Activated T-cell treated with anti-CD3 and anti-CD28 coated beads, Interleukin-2, amount 50 U/mL, for 24 hours (primary cell): ENCODE measurements at regions not wholly inside any gene's neighbourhood (a gene's known extent, or its start where the extent isn't known, plus 50 kb on each side); places are given as distances from the start of the nearest gene placed in this dataset.

ENCODE experiments used
- DNase-seq: peaks from one replicate; pipeline ENCODE4 v3.0.0-alpha.2; 2020
- H3K27ac Mint-ChIP-seq: 2 replicates; pipeline ENCODE4 v1.8.0; 2020; ENCODE audit warnings: mild to moderate bottlenecking, mixed read lengths
- H3K27me3 Mint-ChIP-seq: 2 replicates; pipeline ENCODE4 v1.8.0; 2020; ENCODE audit warnings: mixed read lengths
- H3K36me3 Mint-ChIP-seq: 2 replicates; pipeline ENCODE4 v1.8.0; 2020; ENCODE audit warnings: low read depth, mixed read lengths
- H3K4me1 Mint-ChIP-seq: 2 replicates; pipeline ENCODE4 v1.8.0; 2020; ENCODE audit warnings: low read depth, mixed read lengths
- H3K4me3 Mint-ChIP-seq: 2 replicates; pipeline ENCODE4 v1.8.0; 2020; ENCODE audit warnings: mild to moderate bottlenecking, moderate library complexity, mixed read lengths
- H3K9me3 Mint-ChIP-seq: 2 replicates; pipeline ENCODE4 v1.8.0; 2020; ENCODE audit warnings: mixed read lengths

DNA sequence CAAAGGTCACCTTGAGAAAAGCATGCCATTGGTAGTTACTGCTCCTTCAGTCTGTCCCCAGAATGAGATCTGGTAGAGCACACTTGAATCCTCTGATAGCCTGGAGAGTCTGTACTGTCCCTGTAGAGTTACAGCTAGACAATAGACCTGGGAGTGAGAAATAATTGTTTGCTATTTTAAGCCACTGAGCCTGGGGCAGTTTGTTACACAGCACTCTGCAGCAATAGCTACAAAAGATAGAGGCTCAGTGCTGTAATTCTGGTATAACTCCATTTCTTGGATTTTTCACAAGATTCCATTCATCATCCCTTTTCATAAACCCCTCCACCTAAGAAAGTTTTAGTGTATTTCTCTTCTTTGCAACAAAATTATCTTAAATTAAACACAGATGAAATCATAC lies 242.7 kb upstream of the ARRDC4 start:
- peaks cover 14% of the 10 kb centered on the region for H3K9me3 Mint-ChIP-seq
- H3K27me3 Mint-ChIP-seq: no peaks in the 10 kb centered on the region
- H3K27ac Mint-ChIP-seq: no peak overlapping the region
- H3K36me3 Mint-ChIP-seq: no peaks in the 10 kb centered on the region
- no peak overlapping the region for H3K4me3 Mint-ChIP-seq
- no peaks in the 10 kb centered on the region for H3K4me1 Mint-ChIP-seq
- DNase-seq: no peak

DNA sequence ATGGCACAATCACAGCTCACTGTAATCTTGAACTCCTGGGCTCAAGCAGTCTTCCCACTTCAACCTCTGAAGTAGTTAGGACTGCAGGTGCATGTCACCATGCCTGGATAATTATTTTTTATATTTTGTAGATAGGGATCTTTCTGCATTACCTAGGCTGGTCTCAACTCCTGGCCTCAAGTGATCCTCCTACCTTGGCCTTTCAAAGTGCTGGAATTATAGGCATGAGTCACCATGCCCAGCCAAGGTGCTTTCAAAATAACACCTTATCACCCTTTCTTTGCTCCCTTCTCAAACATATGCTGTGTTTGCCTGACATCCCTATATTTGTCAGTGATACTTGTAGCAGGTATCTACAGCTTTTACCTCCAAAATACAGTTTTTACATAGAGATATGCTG lies 242.0 kb upstream of the ARRDC4 start:
- no peaks in the 10 kb centered on the region for H3K27me3 Mint-ChIP-seq
- H3K9me3 Mint-ChIP-seq: peaks cover 14% of the 10 kb centered on the region
- H3K27ac Mint-ChIP-seq: no peak overlapping the region
- H3K4me3 Mint-ChIP-seq: no peak overlapping the region
- DNase-seq: no peak
- H3K36me3 Mint-ChIP-seq: no peaks in the 10 kb centered on the region
- H3K4me1 Mint-ChIP-seq: no peaks in the 10 kb centered on the region

DNA sequence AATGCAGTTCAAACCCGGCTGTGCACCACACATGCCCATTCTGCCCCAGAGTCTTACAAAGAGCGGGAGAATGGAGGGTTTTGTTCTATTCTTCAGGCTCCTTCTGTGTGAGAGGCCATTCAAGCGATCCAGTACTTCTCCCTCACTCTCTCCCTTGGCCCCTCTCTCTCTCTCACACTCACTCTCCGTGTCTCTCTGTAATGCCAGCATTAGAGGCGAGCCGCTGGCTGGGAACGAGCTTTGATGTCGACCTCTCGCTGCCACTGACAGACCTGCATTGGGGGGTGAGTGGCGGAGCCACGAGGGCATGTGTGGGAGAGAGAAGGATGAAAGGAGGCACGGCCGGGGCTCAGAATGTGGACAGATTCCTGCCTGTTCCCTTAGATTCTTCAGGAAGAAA lies 231.7 kb upstream of the ARRDC4 start:
- H3K4me1 Mint-ChIP-seq: no peaks in the 10 kb centered on the region
- no peak overlapping the region for H3K4me3 Mint-ChIP-seq
- H3K36me3 Mint-ChIP-seq: no peaks in the 10 kb centered on the region
- DNase-seq: no peak
- no peaks in the 10 kb centered on the region for H3K27me3 Mint-ChIP-seq
- H3K9me3 Mint-ChIP-seq: no peaks in the 10 kb centered on the region
- H3K27ac Mint-ChIP-seq: no peak overlapping the region

DNA sequence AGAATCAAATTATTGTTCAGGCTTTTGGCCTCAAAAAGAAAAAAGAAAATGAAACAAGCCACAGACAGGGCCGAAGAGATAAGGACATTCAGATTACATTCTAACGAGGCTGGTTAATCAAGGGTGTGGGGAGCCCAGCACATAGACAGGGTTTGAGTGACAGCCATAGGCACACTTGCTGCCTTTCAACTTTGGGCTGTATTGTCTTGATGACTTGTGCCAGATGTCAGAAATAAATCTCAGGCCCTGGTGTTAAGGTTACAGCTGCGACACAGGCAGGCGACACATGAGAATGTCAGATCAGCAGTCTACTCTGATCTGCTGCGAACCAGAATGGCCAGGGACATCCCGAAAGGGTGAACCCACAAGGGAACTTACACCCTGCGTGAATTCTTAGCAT lies 231.2 kb upstream of the ARRDC4 start:
- no peak overlapping the region for H3K4me3 Mint-ChIP-seq
- H3K36me3 Mint-ChIP-seq: no peaks in the 10 kb centered on the region
- no peak overlapping the region for H3K27ac Mint-ChIP-seq
- no peaks in the 10 kb centered on the region for H3K4me1 Mint-ChIP-seq
- no peaks in the 10 kb centered on the region for H3K9me3 Mint-ChIP-seq
- DNase-seq: no peak
- H3K27me3 Mint-ChIP-seq: no peaks in the 10 kb centered on the region

DNA sequence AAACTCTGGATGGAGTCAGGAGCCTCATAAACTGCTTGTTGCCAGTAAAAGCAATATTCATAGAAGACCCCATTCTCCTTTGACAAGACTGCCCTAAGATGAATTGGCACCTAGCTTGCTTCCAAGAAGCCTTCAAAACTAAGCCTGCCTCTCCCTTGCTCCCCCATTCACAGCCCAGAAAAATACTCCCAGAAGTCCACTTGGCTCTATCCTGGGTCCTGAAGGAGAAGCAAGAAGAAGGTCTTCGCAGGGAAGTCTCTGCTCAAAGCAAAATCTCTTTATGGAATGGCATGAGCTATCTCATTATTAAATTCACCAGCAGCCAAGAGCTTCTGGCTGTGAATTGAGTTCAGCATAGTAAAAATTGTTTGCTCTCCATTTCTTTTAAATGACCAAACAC lies 230.2 kb upstream of the ARRDC4 start:
- Mint-ChIP-seq H3K4me1 (no peaks in the 10 kb centered on the region), H3K4me3 (no peak overlapping the region), H3K27ac (no peak overlapping the region), H3K9me3 (no peaks in the 10 kb centered on the region), H3K27me3 (no peaks in the 10 kb centered on the region), H3K36me3 (no peaks in the 10 kb centered on the region)
- DNase-seq: no peak

DNA sequence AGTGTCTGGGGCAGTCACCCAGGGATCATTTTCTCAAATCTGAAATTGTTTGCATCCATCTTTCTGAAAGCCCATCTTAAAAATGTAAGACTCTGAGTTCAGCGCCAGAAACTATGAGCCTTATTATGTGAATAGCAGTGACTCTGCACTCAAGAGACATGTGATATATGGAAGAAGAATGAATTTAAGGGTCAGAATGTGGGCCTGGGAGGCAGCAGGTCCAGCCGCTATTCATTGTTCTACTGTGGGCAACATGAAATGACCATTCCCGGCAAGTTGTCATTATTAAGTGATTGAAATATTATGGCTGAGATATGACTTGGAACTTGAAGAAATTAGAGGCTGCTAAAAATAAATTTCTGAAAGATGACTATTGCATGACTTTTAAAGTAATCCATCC lies 228.6 kb upstream of the ARRDC4 start:
- H3K9me3 Mint-ChIP-seq: no peaks in the 10 kb centered on the region
- no peak overlapping the region for H3K4me3 Mint-ChIP-seq
- no peaks in the 10 kb centered on the region for H3K36me3 Mint-ChIP-seq
- H3K27me3 Mint-ChIP-seq: no peaks in the 10 kb centered on the region
- DNase-seq: no peak
- no peaks in the 10 kb centered on the region for H3K4me1 Mint-ChIP-seq
- no peak overlapping the region for H3K27ac Mint-ChIP-seq

DNA sequence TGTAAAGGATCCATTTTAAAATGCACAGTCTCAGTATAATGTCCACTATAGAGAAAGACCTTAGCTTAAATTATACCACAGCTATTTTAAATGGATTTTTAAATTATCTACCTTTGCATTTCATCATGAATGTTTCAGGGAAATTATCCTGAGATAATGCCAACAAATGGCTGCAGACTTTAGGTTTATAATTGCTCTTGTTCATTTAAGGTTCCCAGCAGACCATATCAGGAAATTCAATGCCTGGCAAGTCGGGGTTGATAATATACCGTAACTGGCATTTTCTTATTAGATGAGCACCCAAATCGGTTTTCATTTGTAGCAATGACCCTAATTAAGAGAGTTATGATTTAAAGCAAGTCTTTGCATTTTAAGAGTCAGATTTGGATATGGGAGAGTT lies 227.1 kb upstream of the ARRDC4 start:
- H3K9me3 Mint-ChIP-seq: no peaks in the 10 kb centered on the region

DNA sequence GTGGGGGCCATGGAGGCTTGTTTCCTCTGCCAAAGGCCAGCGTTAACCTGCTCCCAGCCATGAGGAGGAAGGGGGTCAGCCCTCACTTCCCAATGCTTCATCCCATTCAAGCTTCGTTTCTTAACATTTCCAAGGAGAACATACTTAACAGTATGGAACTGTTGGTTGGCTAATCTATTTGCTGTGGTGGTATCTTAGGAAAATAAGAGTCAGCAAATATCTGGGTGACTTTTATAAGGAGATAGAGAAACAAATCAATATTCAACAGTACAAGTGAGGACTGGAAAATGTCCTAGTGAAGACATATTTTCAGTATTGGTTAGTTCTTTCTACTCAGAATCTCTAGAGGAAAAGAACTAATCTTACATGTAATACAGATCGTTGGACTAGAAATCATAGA lies 223.8 kb upstream of the ARRDC4 start:
- Mint-ChIP-seq H3K27me3 (no peaks in the 10 kb centered on the region), H3K9me3 (peaks cover 2% of the 10 kb centered on the region), H3K27ac (no peak overlapping the region), H3K4me1 (no peaks in the 10 kb centered on the region), H3K36me3 (no peaks in the 10 kb centered on the region), H3K4me3 (no peak overlapping the region)
- no peak for DNase-seq

More for the DNA sequence above, 227.1 kb upstream of the ARRDC4 start:
- Mint-ChIP-seq H3K4me3 (no peak overlapping the region), H3K27me3 (no peaks in the 10 kb centered on the region), H3K36me3 (no peaks in the 10 kb centered on the region), H3K27ac (no peak overlapping the region), H3K4me1 (no peaks in the 10 kb centered on the region)
- DNase-seq: no peak

DNA sequence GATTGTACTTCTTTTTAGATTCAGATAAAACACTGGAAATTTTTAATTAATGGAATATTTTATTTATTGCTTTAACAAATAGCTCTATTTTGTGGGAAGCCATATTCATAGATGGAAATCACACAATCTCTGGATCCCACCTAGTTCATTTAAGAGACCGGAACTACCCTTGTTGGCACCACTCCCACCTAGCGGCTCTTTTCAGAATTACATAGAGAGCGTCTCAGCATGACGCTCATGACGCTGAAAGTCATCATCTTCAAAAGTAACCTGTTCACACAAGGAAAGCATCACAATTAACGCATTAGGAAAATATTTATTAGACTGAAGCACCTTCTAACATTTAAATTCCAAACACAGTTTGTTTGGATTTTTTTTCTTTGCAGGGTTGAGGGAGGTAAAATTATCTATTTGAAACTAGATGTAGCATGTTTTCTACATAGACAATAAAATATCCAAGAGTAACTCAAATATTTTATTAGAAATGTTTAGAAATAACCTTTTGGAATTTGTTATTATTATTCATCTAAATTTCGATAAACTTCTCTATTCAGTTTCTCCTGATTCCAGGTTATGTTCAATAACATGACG lies 214.9 kb upstream of the ARRDC4 start:
- Mint-ChIP-seq H3K4me3 (no peak overlapping the region), H3K36me3 (no peaks in the 10 kb centered on the region), H3K9me3 (no peaks in the 10 kb centered on the region), H3K4me1 (no peaks in the 10 kb centered on the region), H3K27me3 (peaks cover 3% of the 10 kb centered on the region), H3K27ac (no peak overlapping the region)
- no peak for DNase-seq

DNA sequence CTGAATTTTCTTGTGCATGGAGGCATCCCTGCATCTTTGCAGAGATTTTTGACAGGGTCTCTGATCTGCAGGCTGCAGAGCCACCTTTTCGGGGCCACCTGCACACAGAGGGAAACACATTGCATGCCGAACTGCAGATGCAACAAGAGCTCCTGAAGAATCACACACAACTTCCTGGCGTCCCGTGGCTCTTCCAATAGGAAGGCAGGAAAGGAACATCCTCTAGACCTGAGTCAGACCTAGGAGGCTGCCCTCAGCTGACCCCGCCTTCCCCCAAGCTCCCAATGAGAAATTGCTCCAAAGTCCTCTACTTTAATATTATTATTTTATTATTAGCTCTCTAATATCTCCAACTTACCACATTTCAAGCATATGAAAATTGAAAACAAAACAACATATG lies 213.2 kb upstream of the ARRDC4 start:
- Mint-ChIP-seq H3K27me3 (peaks cover 3% of the 10 kb centered on the region), H3K27ac (no peak overlapping the region), H3K4me1 (no peaks in the 10 kb centered on the region), H3K4me3 (no peak overlapping the region), H3K9me3 (no peaks in the 10 kb centered on the region), H3K36me3 (no peaks in the 10 kb centered on the region)
- DNase-seq: no peak

DNA sequence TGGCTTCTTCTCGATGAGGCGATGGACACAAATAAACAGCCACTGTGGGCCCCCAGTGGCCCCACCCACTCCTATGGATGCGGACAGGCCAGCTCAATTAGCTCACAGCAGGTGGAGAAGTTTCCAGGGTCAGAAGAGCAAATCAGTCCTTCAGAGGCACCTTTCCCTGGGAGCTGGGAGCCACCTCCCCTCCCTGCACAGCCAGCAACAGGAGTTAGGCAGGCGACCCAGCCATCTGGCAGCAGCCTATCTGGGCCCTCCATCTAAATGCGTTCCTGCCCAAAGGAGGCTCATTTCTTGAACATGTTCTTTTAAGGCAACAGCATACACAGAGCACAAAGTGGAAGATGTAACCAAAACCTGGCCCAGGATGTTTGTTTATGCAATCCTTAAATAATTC lies 211.9 kb upstream of the ARRDC4 start:
- Mint-ChIP-seq H3K27me3 (peaks cover 7% of the 10 kb centered on the region), H3K4me1 (no peaks in the 10 kb centered on the region), H3K36me3 (no peaks in the 10 kb centered on the region), H3K27ac (no peak overlapping the region), H3K9me3 (no peaks in the 10 kb centered on the region), H3K4me3 (no peak overlapping the region)
- no peak for DNase-seq

DNA sequence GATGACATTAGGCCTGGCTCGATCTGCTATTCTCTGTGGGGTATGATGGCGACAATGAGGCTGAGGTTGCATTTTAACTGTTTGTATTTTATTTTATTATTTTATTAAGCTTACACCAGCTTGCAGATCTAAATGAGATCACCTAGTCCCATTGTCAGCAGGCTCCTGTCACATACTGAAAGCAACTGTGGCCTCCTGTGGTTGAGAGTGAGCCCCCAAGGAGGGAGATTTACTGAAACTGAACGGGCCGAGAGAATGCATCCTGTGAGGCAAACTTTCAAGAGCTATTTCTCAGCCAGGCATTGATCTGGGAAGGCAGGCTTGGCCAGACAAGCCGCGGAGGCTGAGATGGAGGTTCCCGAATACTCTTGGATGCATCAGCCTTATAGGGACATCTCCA lies 210.4 kb upstream of the ARRDC4 start:
- Mint-ChIP-seq H3K4me3 (no peak overlapping the region), H3K27ac (no peak overlapping the region), H3K27me3 (peaks cover 7% of the 10 kb centered on the region), H3K9me3 (no peaks in the 10 kb centered on the region), H3K36me3 (no peaks in the 10 kb centered on the region), H3K4me1 (no peaks in the 10 kb centered on the region)
- DNase-seq: no peak

DNA sequence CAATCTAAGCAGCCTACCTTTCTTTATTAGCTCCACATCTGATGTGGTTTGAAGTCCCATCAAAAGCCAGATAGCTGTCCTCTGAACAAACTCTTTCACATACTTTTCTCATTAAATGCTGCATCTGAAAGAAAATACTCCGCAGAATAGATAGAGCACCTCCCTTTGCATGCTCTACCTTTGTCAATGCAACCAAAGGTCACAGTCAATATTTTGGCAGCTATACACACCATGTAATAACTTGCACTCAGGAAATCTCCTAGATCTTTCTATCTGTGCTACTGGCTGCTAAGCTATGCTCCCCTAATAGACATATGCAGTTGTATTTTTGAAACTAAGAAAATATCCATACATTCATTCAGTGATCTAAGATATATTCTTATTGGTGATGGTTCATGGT lies 204.8 kb upstream of the ARRDC4 start:
- H3K27ac Mint-ChIP-seq: no peak overlapping the region
- peaks cover 7% of the 10 kb centered on the region for H3K27me3 Mint-ChIP-seq

DNA sequence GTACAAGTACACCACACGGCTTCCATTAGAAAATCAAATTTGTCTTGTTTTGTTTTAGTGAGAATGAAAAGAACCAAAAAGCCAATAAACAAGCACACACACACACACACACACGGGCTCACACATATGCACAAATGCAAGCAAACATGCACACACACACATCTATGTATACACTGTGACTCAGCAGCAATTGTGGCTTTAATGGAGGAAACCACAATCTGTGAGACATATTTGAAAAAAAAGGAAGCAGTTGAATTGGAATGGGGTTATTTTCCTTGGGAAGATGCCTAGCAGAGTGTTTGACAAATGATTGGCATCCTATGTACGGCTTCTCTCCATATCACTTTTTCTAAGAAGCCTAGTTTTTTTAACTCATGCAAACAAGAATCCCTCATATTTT lies 201.1 kb upstream of the ARRDC4 start:
- H3K4me3 Mint-ChIP-seq: no peak overlapping the region
- no peak overlapping the region for H3K27ac Mint-ChIP-seq
- no peak for DNase-seq
- H3K4me1 Mint-ChIP-seq: no peaks in the 10 kb centered on the region
- no peaks in the 10 kb centered on the region for H3K36me3 Mint-ChIP-seq
- peaks cover 4% of the 10 kb centered on the region for H3K27me3 Mint-ChIP-seq
- H3K9me3 Mint-ChIP-seq: no peaks in the 10 kb centered on the region

More for the DNA sequence above, 204.8 kb upstream of the ARRDC4 start:
- Mint-ChIP-seq H3K36me3 (no peaks in the 10 kb centered on the region), H3K4me3 (no peak overlapping the region), H3K9me3 (no peaks in the 10 kb centered on the region), H3K4me1 (no peaks in the 10 kb centered on the region)
- DNase-seq: no peak

DNA sequence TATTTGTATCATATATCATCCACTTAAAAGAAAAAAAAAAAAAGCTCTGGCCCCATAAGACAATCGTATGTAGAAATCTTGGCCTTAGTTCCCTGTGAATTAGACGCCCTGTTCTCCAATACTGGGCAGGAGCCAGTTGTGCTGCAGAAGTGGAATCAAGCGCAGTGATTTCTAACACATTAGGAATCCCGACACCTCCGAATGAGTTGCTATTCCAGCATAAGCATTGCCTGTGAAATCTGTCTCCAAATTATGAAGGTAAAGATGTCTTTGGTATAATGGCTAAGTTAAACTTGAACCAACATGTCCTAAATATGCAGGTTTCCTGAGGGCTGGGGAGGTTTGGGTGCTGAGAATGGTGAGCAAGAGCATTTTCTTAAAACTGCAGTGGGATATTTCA lies 199.4 kb upstream of the ARRDC4 start:
- no peak overlapping the region for H3K27ac Mint-ChIP-seq
- H3K4me3 Mint-ChIP-seq: no peak overlapping the region
- no peaks in the 10 kb centered on the region for H3K4me1 Mint-ChIP-seq
- no peak for DNase-seq
- no peaks in the 10 kb centered on the region for H3K9me3 Mint-ChIP-seq
- peaks cover 4% of the 10 kb centered on the region for H3K27me3 Mint-ChIP-seq
- H3K36me3 Mint-ChIP-seq: no peaks in the 10 kb centered on the region

DNA sequence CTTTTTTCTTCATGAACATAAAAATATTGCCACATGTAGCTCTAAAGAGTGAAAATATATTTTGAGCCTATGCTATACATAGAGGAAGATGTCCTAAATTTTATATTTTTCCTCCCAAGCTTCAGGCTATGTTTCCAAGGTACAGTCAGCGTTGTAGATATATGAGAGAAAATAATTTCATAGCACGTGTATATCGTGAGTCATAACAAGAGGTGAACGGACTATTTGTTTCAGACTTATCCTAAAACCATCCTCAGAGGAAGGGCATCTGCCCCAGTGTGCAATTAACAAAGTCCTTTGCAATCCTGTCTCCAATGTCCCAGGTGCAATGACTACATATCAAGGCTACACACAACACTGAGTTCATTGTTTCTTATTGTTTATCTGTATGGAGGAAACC lies 177.3 kb upstream of the ARRDC4 start:
- H3K9me3 Mint-ChIP-seq: no peaks in the 10 kb centered on the region
- H3K27ac Mint-ChIP-seq: no peak overlapping the region
- no peaks in the 10 kb centered on the region for H3K4me1 Mint-ChIP-seq
- DNase-seq: no peak
- no peaks in the 10 kb centered on the region for H3K27me3 Mint-ChIP-seq
- H3K36me3 Mint-ChIP-seq: no peaks in the 10 kb centered on the region
- no peak overlapping the region for H3K4me3 Mint-ChIP-seq
